Upper lobe of left lung (tissue), 4 donors: ENCODE measurements at regions not wholly inside any gene's neighbourhood (a gene's known extent, or its start where the extent isn't known, plus 50 kb on each side); places are given as distances from the start of the nearest gene placed in this dataset.

Experiments
- POLR2A ChIP-seq, 4 donors: fragments of 450-650 bp; IDR thresholded peaks; one replicate each; pipeline ENCODE4 v1.5.1; 2016 to 2017; ENCODE audit warnings: antibody characterized with exemption in 4 of 4, mild to moderate bottlenecking in 2 of 4
- POLR2AphosphoS5 ChIP-seq, 2 donors: sonication (generic); formaldehyde crosslinking; IDR thresholded peaks; one replicate each; pipeline ENCODE4 v1.5.1; 2017; ENCODE audit warnings: antibody characterized with exemption in 2 of 2

DNA sequence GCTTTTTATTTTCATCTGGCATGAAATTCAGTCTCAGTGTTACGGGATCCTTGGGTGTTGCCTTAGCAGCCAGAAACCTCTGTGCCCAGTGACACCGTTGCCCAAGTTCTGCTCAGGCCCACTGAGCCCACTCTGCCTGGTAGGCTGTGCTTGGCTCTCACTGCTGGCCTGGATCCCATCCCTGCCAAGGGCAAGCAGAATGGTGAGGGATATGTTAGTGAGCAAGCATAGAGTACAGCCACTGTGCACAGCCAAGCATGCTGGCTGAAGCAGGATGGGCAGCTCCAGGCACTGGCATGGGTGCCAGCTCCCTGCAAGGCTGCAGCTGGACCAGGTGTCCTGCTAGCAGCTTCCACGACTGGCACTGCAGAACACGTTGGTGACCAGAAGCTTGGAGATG, 194.7 kb upstream of the TFPI start:
- no peak for TF ChIP-seq POLR2A (IDR thresholded peaks at IDR 0.05)
- no peak for TF ChIP-seq POLR2AphosphoS5 (IDR thresholded peaks at IDR 0.05)
